CD14-positive monocyte (primary cell): ENCODE measurements at regions not wholly inside any gene's neighbourhood (a gene's known extent, or its start where the extent isn't known, plus 50 kb on each side); places are given as distances from the start of the nearest gene placed in this dataset.

ENCODE experiments used
- DNase-seq, 3 donors: peaks; one replicate each; pipeline ENCODE4 v3.0.0-alpha.2; 2011 to 2022
- H2AFZ ChIP-seq: 2 replicates; pipeline ENCODE4 v1.6.0; 2012; ENCODE audit warnings: mild to moderate bottlenecking, low read depth, low read length, inconsistent platforms; ENCODE audit not compliant: insufficient read depth, poor library complexity, severe bottlenecking
- H3K27ac ChIP-seq, 2 donors: 1 replicate in 1 of 2; 2 replicates in 1 of 2; pipeline ENCODE4 v1.5.1; 2012 to 2013; ENCODE audit warnings: low read length in 2 of 2, control low read depth in 1 of 2, inconsistent platforms in 1 of 2, low read depth in 1 of 2, mild to moderate bottlenecking in 1 of 2
- H3K27me3 ChIP-seq, 2 donors: one replicate each; pipeline versions ENCODE4 v1.6.0 to v1.6.1; 2011 to 2013; ENCODE audit warnings: low read length in 2 of 2; ENCODE audit not compliant: control insufficient read depth in 2 of 2, insufficient read depth in 2 of 2
- H3K36me3 ChIP-seq, 2 donors: replicated peaks in 1 of 2; 1 replicate in 1 of 2; 2 replicates in 1 of 2; pipeline versions ENCODE4 v1.5.1 to v1.6.1; 2012 to 2013; ENCODE audit warnings: low read length in 2 of 2, control low read depth in 1 of 2, inconsistent platforms in 1 of 2, mild to moderate bottlenecking in 1 of 2; ENCODE audit not compliant: insufficient read depth in 2 of 2, control insufficient read depth in 1 of 2
- H3K4me1 ChIP-seq, 2 donors: 1 replicate in 1 of 2; 2 replicates in 1 of 2; pipeline versions ENCODE4 v1.5.1 to v1.6.1; 2012 to 2013; ENCODE audit warnings: low read length in 2 of 2, control low read depth in 1 of 2, inconsistent platforms in 1 of 2, mild to moderate bottlenecking in 1 of 2, moderate library complexity in 1 of 2; ENCODE audit not compliant: insufficient read depth in 2 of 2, control insufficient read depth in 1 of 2
- H3K4me2 ChIP-seq: replicated peaks from 2 replicates; pipeline ENCODE3; 2012; ENCODE audit warnings: low read length, moderate library complexity, mild to moderate bottlenecking; ENCODE audit not compliant: poor library complexity, severe bottlenecking; ENCODE audit errors: extremely low read depth
- H3K4me3 ChIP-seq, 3 experiments: fragments of 200-600 bp in 1 of 3; sonication (generic) in 1 of 3; replicated peaks in 1 of 3; 1 replicate in 2 of 3; 2 replicates in 1 of 3; pipeline ENCODE4 v1.5.1; 2011 to 2013; ENCODE audit warnings: low read length in 3 of 3, mild to moderate bottlenecking in 3 of 3, control low read depth in 2 of 3, low read depth in 2 of 3, inconsistent platforms in 1 of 3, moderate library complexity in 1 of 3
- H3K79me2 ChIP-seq: 2 replicates; pipeline ENCODE4 v1.6.0; 2012; ENCODE audit warnings: mild to moderate bottlenecking, control low read depth, inconsistent platforms, low read length, moderate library complexity; ENCODE audit not compliant: insufficient read depth
- H3K9ac ChIP-seq: 2 replicates; pipeline ENCODE4 v1.6.0; 2017; ENCODE audit warnings: low read length, mild to moderate bottlenecking; ENCODE audit not compliant: insufficient read depth, poor library complexity, severe bottlenecking
- H3K9me3 ChIP-seq, 2 donors: replicated peaks in 1 of 2; 1 replicate in 1 of 2; 2 replicates in 1 of 2; pipeline versions ENCODE4 v1.5.1 to v1.6.1; 2012 to 2013; ENCODE audit warnings: low read length in 2 of 2, control low read depth in 1 of 2; ENCODE audit not compliant: control insufficient read depth in 1 of 2, insufficient read depth in 1 of 2
- H4K20me1 ChIP-seq: 2 replicates; pipeline ENCODE4 v1.6.0; 2012; ENCODE audit warnings: mild to moderate bottlenecking, low read length, control low read depth, moderate library complexity; ENCODE audit not compliant: insufficient read depth
- H3K27ac Mint-ChIP-seq, 7 donors: one replicate each; pipeline ENCODE4 v1.8.0; 2020; ENCODE audit warnings: mild to moderate bottlenecking in 7 of 7, mixed read lengths in 7 of 7, moderate library complexity in 6 of 7, inconsistent platforms in 2 of 7
- H3K27me3 Mint-ChIP-seq, 3 donors: one replicate each; pipeline ENCODE4 v1.8.0; 2021 to 2022; ENCODE audit warnings: low read depth in 3 of 3, mild to moderate bottlenecking in 3 of 3, mixed read lengths in 3 of 3, moderate library complexity in 3 of 3, inconsistent platforms in 1 of 3
- H3K36me3 Mint-ChIP-seq, 2 donors: one replicate each; pipeline ENCODE4 v1.8.0; 2020; ENCODE audit warnings: mixed read lengths in 2 of 2, inconsistent platforms in 1 of 2, mild to moderate bottlenecking in 1 of 2
- H3K4me1 Mint-ChIP-seq: one replicate; pipeline ENCODE4 v1.8.0; 2020; ENCODE audit warnings: mild to moderate bottlenecking, mixed read lengths
- H3K4me3 Mint-ChIP-seq, 2 donors: one replicate each; pipeline ENCODE4 v1.8.0; 2020; ENCODE audit warnings: mild to moderate bottlenecking in 2 of 2, mixed read lengths in 2 of 2, moderate library complexity in 1 of 2
- H3K9me3 Mint-ChIP-seq, 7 donors: one replicate each; pipeline ENCODE4 v1.8.0; 2020 to 2022; ENCODE audit warnings: mixed read lengths in 7 of 7, mild to moderate bottlenecking in 6 of 7, moderate library complexity in 6 of 7, inconsistent platforms in 2 of 7
- CTCF ChIP-seq: fragments of 200-600 bp; IDR thresholded peaks from one replicate; pipeline ENCODE4 v1.8.0; 2022; ENCODE audit warnings: antibody characterized with exemption, mild to moderate bottlenecking
- WGBS: methylation state at CpG from one replicate; pipeline ENCODE4 v1.1.5; 2013; ENCODE audit warnings: missing lambda C conversion rate; ENCODE audit not compliant: insufficient coverage; 5-methylcytosine and 5-hydroxymethylcytosine counted together
- intact Hi-C, 2 donors: fragments of 100-400 bp; cut with micrococcal nuclease; formaldehyde crosslinking; loops; one replicate each; pipeline versions ENCODE4 v1.15.0 to v1.15.1; 2023

- H3K36me3 Mint-ChIP-seq, result no peaks in the 10 kb centered on the region
- intact Hi-C loops, result no loop called here
- no peak for DNase-seq
- no peak overlapping the region for H3K27ac Mint-ChIP-seq
- H3K9me3 Mint-ChIP-seq, result peaks cover 0 to 10% (median 5%) of the 10 kb centered on the region in 7 donors
- Histone ChIP-seq H3K79me2 (no peaks in the 10 kb centered on the region), H3K36me3 (no peaks in the 10 kb centered on the region), H3K4me2 (no peak overlapping the region), H3K27ac (no peak overlapping the region), H3K4me1 (no peaks in the 10 kb centered on the region), H3K9ac (no peak overlapping the region), H2AFZ (no peak overlapping the region), H3K27me3 (no peaks in the 10 kb centered on the region), H3K9me3 (peaks cover 0 to 7% of the 10 kb centered on the region in 2 donors), H3K4me3 (no peak overlapping the region), H4K20me1 (no peaks in the 10 kb centered on the region)
- no peak for TF ChIP-seq CTCF
- no peak overlapping the region for H3K4me3 Mint-ChIP-seq
- H3K4me1 Mint-ChIP-seq, result no peaks in the 10 kb centered on the region
- peaks cover 0 to 1% (median 0%) of the 10 kb centered on the region in 3 donors for H3K27me3 Mint-ChIP-seq
- WGBS, result no CpG with 5 or more reads among the region's 4 CpGs
Observed at GRCh38 chr3:165513715-165514701, 317.8 kb upstream of the SLITRK3 start.

- Histone ChIP-seq H3K79me2 (no peaks in the 10 kb centered on the region), H2AFZ (no peak overlapping the region), H3K4me1 (no peaks in the 10 kb centered on the region), H3K27me3 (no peaks in the 10 kb centered on the region), H3K4me2 (no peak overlapping the region), H3K36me3 (no peaks in the 10 kb centered on the region), H3K9me3 (peaks cover 8 to 12% of the 10 kb centered on the region in 2 donors), H3K9ac (no peak overlapping the region), H3K4me3 (no peak overlapping the region), H3K27ac (no peak overlapping the region), H4K20me1 (no peaks in the 10 kb centered on the region)
- Mint-ChIP-seq H3K27me3 (peaks cover 0 to 1% (median 0%) of the 10 kb centered on the region in 3 donors), H3K4me1 (no peaks in the 10 kb centered on the region), H3K4me3 (no peak overlapping the region), H3K9me3 (peaks cover 0 to 17% (median 8%) of the 10 kb centered on the region in 7 donors), H3K36me3 (no peaks in the 10 kb centered on the region), H3K27ac (no peak overlapping the region)
- WGBS, result no CpG with 5 or more reads among the region's 3 CpGs
- no peak for TF ChIP-seq CTCF
- intact Hi-C loops, result no loop called here
- no peak for DNase-seq
Observed at GRCh38 chr3:165507576-165507975, 311.4 kb upstream of the SLITRK3 start.
